Activated CD4-positive, alpha-beta T cell treated with anti-CD3 and anti-CD28 coated beads, Interleukin-10, Interleukin-2, amounts not matched to agents 100 ng/mL and 50 ng/mL, durations not matched to agents 16 hours and 8 hours (primary cell): ENCODE measurements at regions not wholly inside any gene's neighbourhood (a gene's known extent, or its start where the extent isn't known, plus 50 kb on each side); places are given as distances from the start of the nearest gene placed in this dataset.

Source experiments
- DNase-seq: peaks from one replicate; pipeline ENCODE4 v3.0.0-alpha.2; 2020

DNA sequence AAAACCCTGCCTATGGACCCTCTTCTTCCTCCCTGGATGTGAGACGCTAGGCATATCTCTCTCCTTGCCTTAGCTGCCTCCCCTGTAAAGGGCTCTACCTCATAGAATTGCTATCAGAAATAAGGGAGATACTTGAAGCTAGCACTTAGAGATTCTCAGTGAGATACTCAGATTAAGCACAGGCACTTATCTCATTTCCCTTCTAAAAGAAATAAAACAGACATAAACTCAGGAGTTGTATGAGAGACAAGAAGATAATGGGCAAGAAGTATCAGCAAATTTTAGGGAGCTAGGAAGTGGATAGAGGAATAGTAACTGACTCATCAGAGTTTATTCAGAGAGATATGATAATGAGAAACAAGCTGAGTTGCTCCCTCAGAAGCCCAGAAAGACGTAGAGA lies 131.0 kb downstream of the SP3 start:
- no peak for DNase-seq

DNA sequence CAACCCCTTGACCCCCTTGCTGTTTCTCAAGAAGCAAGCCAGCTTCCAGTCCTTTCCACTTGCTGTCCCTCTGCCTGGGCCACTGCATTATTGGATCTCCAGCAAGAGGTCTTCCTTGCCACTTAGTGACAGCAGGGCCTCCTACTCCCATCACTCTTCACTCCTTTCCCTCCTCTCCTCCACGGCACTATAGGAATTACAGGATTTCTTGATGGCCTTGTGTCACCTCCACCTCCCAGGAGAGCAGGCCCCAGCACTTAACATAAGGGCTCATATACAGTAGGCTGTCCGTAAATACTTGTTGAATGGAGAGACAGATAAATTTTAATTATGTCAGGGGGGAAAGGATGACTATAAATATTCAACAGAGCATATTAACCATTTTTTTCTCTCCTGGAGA lies 129.4 kb downstream of the SP3 start:
- DNase-seq, result no peak

DNA sequence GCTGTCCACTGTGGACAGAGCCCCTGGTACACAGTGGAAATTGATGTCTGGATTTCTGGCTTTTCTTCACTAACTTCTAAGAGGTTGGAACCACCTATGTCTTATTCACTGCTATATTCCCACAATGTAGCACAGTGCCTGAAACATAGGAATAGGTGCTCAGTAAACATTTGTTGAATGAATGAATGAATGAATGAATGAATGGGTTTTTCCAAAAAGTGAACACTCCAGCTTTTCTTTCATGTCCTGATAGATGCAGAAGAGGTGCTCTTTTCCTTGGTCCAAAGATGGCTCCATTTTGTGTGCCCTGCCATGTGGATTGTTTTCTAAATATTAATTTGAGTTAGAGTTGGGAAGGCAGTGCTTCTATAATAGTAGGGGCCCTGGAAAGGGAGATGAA lies 124.1 kb downstream of the SP3 start:
- no peak for DNase-seq

DNA sequence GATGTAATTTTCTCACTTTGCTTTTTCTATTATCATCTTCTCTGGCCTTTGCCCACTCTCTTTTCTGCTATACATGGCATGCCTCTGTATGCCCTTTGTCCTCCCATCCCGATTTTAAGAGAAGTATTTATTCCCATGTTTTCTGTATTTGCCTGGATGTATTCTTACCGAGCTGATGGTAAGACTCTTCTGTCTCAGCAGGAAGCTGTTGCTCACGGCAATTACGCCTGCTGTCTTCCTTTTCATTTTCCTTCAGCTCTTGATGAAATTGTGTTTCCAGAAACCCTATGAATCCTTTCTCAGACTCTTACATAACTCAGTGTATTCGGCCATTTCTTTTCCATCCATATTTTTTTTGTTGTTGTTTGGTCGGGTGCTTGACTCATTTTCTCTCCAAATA lies 121.6 kb downstream of the SP3 start:
- no peak for DNase-seq

DNA sequence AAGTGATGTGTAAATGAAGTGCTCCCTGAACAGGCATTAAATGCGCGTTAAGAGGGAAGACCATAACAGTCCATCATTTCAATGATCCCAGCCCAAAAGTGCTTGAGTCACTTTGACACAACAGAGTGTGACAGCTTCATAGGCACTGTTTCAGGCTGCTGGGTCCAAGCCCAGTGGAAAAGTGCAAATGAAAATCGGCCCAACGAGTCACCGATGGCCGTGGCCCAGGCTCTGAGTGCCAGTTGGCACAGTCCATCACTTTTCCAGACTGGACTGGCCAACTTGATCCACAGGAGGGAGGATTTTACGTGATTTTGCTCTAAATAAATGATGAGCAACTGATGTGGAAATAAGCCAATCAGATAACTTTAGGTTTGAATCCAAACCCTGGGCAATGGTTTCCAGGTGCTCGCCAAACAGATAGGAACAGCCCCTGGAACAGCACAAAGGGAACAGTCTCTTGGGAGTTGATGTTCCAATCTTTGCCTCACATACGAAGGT lies 114.0 kb downstream of the SP3 start:
- DNase-seq, result no peak

DNA sequence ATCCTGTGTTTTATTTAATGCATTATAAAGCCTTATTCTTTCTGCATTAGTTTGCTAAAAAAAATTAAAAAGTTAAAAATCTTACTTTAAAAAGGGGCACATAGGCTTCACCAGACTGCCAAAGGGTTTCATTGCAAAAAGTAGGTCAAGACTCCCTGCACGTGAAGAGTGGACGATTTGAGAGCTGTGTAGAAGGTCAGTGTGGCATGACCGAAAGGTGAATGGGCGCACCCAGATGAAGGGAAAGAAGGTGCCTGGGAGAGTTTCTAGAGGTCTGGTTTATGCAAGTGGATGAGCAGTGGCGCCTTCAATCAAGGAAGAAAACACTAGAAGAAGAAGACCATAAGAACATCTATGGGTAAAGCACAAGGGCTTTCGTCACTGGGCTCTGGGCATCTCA lies 111.0 kb downstream of the SP3 start:
- no peak for DNase-seq

DNA sequence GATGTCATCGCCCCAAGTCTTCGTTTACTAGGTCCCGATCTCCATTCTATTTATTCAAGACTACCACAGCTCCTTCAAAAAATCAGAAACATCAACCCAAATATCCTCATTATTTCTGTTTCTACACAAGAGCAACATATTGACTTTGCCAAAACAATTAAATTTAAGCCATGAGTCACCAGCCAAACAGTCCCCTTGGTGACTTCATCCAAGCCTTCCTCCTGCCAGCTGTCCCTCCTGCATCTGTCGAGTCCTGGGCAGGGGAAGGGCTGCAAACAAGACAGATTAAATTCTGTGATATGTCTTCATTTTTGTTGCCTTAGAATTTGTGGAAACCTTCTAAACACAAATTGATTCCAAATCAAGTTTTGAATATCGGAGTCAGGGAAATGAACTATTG lies 110.3 kb downstream of the SP3 start:
- DNase-seq, result no peak

DNA sequence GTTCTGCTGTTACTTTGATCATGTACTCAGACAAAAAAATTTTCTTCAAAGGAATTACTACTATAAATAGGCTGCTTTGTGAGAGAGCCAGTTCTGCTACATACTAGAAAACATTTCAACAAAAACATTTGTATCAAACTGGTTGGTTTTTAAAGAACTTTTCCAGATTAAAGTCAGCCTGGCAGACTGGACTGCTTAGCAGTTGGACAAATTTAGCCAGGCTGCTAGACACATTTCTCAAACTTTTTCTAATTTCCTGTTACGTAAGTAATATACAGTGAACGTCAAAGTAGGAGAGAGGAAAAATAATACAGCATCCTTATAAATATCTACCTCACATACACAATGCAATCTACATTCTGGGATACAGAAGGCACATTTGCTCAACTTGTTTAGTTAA lies 109.5 kb downstream of the SP3 start:
- DNase-seq, result no peak
